IPS DF 4.7 (cell line): ENCODE measurements at regions not wholly inside any gene's neighbourhood (a gene's known extent, or its start where the extent isn't known, plus 50 kb on each side); places are given as distances from the start of the nearest gene placed in this dataset.
A peak's percentile ranks its signal among the peaks of the same experiment; 100 is the strongest.
"Not testable (repeated sequence)": the region's sequence is repeated elsewhere in the genome, so short reads cannot be mapped to it uniquely, and the experiment has no call there.

Source experiments
- DNase-seq: peaks from one replicate; pipeline ENCODE4 v3.0.0-alpha.2; 2013; ENCODE audit warnings: low spot score; ENCODE audit errors: extremely low read depth

DNA sequence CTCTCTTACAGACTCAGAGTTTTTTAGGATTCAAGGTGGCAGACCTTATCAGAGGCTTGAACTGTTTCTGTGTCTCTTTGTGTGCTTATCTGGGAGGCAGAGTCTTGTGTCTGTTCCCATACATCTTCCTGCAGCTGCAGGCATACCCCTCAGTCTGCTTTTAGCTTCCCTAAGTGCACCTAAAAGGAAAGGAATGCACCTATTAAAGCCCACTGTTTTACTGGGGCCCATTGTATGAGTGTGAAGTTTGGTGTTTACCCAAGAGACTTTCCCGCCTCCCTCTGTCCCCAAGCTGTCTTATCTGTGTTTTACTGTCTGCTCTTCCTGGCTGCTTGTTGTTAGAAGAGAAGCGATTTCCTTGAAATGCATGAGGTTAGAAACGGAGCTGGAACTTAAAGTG lies 1757.3 kb upstream of the PIK3C3 start:
- no peak for DNase-seq

DNA sequence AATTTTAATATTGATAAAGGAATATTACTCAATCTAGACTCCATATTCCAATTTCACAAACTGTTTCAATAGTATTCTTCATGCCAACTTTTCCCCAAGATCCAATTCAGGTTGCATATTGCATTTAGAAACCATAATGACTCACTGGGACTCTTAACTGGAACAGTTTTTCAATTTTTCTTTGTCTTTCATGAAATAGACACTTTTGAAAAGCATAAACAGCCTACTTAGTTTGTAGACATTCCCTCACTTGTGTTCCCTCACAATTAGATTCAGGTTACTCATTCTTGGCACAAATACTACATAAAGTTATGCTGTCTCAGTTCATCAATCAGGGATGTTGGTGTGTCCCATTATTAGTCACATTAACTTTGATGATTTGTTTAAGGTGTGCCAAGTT lies 1768.4 kb upstream of the PIK3C3 start:
- DNase-seq = no peak

DNA sequence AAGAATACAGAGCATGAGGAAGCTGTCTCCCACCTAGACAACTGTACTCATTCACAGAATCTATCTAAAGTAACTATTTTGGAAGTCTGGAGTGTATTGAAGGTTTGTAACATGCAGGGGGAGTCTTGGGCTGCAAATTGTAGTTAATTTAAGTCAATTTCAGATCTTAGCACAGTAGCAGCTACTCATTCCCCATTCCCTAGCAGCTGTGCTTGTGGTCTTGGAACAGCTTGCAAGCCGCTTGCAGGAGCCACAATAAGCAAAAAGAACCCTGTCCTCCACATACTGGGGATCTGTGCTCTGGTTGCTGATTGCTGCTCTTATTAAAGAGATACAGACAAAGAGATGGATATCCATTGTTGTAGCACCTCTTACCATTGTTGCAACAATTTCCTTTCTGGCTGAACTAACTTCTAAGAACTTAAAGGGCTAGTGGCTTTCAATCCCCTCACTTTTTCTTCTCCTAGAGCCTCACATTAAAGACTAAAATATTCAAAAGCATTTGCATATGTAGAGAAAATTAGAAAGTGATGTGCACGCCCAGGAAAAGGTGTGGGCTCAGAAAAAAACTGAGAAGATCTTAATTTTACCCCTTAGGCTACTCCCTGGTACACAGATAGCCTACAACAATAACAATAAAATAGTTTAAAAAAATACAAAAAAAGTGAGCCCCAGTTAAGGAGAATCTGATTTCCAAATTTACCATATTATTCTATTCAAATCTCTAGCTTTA lies 1775.1 kb upstream of the PIK3C3 start:
- DNase-seq = no peak

DNA sequence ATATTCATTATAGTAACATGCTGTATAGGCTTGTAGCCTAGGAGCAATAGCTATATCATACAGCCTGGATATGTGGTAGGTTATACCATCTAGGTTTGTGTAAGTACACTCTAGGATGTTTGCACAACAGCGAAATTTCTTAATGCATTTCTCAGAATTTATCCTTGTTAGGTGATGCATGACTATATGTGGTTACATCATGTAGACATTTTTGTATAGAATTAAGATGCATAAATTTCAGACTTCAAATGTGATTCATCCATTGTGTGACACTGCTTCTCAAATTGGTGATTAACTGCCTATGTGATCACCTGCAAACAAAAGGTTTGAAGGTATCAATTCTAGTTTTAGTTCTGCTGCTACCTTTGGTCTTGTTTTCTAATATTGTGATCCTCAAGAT lies 1787.0 kb upstream of the PIK3C3 start:
- DNase-seq = no peak

DNA sequence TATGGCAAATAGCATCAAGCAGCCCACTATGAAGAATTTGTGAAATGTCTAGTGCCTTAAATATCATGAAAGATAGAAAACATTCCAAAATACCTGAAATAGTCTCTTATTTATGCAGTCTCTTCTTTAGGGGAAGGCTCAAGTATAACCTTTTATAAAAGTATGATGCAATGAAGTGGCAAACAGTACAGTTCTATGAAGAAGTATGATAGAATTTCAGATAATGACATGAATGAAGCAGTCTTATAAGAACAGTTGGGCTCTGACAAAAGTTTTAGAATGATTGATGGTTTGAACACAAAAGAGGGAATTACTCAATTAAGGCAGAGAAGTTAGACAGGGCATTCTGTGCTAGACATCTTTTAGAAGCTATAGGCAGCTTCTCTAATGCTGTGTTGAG lies 1791.8 kb upstream of the PIK3C3 start:
- DNase-seq = no peak

DNA sequence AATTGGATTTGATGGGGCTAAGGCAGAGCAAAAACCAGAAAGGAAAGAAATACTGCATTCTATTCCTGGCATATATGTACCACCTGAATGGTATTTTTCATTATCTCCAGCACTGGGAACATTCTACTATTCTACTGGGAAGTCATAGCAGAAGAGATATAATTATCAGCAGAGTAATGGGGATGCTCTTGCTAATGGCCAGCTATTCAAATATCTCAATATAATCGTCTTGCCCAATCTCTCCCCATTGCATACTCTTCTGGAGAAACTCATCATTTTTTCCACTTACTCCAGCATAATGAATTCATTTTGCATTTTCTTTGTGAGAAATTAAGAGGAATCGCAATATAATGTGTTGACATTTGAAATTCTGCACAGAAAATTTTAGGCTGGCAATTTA lies 1794.7 kb upstream of the PIK3C3 start:
- DNase-seq = no peak

DNA sequence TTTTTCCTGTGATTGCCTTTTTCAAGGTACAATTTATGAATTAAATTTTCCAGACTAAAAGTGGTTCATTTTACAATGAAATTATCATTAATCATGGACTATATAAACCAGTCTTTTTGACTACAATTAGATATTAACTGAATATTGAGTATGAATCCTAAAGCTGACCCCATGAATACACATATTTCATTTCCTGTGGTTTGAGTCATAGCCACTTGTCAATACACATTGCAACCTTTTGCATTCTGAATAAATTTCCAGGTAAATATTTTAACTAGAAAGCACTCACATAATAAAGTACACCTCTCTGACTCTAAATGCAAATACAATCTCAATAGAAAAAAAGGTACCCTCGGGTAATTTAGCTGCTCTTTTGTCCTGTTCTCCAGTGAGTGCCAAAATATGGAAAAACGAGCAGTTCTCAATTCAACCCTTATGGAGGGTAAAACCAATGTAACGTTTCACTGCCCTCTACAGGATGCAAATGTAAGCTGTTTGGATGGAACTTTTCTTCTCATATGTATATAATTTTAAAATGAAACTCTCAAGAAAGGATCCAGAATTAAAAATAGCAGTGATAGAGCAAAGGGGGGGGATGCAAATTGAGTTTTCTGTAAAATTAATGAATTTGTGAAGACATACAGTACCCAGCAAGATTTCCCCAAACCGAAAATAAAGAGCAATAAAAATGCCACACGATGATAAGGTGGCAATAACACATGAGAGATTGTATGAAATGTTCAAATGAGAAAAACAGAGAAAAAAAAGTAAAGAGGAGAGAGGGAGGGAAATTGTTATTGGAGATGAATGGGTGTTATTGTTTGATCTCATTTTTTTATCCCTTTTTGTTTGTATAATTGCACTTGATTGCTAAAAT lies 1795.7 kb upstream of the PIK3C3 start:
- DNase-seq = peak; percentile 11

DNA sequence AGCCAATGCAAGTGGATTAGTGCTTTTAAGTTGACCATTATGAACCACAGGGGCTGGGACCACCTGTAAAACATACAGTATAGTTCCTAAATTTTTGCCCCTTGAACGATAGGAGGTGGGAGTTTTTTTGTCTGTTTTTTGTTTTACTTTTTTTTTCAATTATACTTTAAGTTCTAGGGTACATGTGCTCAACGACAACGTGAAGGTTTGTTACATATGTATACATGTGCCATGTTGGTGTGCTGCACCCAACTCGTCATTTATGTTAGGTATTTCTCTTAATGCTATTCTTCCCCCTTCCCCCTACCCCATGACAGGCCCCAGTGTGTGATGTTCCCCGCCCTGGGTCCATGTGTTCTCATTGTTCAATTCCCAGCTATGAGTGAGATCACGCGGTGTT lies 1797.9 kb upstream of the PIK3C3 start:
- no peak for DNase-seq

DNA sequence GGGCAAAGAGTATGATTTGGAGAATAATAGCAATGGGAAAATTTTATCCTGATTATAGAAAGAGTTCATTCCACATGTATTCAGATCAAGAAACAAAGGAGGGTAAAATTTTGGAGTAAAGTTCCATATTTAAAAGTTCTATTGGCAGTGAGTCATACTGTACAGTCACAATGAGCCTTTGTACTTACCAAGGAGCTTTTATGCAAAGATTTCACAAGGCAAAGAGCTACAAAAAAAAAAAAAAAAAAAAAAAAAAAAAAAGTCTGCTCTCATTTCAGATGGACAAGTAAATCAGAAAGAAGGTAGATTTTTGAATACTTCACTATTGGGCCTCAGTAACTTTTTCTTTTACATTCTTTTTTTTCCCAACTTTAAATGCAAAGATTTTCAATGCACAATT lies 1802.2 kb upstream of the PIK3C3 start:
- DNase-seq = no peak

DNA sequence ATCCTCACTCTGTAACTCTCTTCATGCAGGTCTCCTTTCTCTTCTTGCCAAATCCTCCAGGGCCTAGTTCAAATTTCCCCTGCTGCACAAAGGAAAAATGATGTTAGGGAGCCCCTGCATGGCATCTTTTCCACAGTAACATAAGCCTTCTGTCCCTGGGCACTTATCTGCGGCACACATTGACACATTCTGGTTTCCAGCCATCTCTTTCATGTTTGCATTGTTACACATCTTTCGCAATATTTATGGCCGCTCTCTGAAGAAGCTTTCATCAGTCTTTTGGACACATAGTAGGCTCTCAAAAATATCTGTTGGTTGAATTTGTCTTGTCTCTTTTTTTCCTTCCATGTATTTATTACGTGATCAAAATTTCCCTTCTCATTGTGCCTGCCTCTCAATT lies 1806.1 kb upstream of the PIK3C3 start:
- DNase-seq = no peak

DNA sequence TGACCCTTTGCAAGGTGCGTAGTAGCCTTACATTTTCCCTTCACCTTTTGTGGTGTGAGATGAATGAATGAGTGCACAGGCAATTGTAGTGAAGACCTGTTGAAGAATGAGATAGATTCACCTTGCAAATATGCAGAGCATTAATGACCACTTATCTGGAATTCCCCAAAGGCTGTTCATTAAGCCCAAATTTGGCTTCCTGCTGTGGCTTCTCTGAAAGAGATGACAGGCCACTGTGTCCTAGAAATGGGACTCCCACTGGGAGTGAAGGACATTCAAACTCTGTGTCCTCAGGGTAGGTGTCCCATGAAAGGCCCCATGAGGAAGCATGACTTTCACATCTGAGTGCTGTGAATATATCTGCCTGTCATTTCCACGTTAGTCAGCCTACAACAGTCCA lies 1821.8 kb upstream of the PIK3C3 start:
- no peak for DNase-seq

DNA sequence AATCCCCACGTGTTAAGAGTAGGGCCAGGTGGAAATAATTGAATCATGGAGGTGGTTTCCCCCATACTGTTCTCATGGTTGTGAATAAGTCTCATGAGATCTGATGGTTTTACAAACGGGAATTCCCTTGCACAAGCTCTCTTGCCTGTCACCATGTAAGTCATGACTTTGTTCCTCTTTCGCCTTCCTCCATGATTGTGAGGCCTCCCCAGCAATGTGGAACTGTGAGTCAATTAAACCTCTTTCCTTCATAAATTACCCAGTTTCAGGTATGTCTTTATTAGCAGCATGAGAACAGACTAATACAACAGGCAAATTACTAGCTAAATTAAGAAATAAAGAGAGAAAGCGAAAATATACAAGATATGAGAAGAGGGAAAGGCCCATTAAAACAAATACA lies 1822.6 kb upstream of the PIK3C3 start:
- not testable (repeated sequence) for DNase-seq

DNA sequence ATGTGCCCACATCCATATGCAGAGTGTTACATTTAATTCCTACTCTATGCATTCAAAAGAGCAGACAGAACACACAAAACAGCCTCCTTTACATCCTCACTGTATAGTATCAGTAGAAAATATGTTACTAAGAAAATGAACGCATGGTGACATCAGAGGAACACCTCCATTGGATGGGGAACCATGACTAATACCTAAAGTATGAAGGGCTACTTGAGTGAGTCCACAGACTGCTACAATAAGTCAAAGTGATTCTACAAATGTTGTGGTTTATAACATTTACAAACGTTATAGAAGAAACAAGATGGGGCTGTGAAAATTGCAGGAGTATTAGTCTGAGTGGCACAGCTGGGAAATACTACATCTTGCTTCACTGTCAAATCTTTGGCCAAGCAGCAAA lies 1830.9 kb upstream of the PIK3C3 start:
- DNase-seq = no peak

DNA sequence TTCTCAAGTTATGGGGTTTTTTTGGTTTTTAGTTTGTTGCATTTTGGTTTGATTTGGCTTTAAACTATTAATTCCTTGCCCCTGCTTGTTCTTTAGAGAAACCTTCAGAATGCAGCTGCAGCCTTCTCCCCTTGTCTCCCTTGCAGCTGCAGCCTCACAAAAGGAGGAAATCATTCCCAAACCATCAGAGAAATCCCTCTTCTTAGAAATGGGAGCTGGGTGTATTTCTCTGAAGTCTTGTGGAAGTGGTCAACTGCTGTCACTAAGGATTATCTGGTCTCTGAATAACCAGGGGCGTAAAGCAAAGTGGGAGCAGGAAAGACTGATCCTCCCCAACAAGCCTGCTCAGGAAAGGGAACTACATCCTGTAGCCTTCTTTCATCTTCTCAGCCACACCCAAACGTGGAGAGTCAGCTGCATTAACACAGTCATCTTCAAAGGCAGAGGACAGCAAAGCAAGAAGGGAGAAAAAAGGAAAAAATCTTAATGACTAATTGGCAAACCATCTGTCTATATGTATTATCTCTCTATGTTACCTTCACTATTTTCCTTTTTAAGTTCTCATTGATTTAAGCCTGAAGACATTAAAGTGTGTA lies 1834.1 kb upstream of the PIK3C3 start:
- DNase-seq = no peak

DNA sequence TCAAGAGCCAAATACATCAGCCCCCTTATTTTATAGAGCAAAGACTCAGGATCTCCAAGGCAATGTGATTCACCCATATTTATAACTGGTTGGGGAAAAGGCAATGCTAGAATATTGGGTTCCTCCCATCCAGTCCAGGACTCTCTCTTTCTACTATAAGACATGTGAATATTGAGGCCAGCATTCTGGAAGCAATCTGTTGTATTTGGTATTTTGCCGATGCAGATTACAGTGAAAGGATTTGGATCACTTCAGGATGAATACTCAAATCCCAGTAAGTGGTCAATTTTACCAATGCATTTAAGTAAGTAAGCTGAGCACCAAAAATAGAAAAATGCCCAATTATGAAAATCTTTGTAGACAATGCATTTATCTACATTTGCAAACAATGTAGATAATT lies 1834.7 kb upstream of the PIK3C3 start:
- DNase-seq = no peak

DNA sequence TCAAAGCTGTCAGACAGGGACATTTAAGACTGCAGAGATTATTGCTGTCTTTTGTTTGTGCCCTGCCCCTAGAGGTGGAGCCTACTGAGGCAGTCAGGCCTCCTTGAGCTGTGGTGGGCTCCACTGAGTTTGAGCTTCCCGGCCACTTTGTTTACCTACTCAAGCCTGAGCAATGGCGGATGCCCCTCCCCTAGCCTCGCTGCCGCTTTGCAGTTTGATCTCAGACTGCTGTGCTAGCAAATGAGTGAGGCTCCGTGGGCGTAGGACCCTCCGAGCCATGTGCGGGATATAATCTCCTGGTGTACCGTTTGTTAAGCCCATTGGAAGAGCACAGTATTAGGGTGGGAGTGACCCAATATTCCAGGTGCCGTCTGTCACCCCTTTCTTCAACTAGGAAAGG lies 1835.5 kb upstream of the PIK3C3 start:
- not testable (repeated sequence) for DNase-seq

DNA sequence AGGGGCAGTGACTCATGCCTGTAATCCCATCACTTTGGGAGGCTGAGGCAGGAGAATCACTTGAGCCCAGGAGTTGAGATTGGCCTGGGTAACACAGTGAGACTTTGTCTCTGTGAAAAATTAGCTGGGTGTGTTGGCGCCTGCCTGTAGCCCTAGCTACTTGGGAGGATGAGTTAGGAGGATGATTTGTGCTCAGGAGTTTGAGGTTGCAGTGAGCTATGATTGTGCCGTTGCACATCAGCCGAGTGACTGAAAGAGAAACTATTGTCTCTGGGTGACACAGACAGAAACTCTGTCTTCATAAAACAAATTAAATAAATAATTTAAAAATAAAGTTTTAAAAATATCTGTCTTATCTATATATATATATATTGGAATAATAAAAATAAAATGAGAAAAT lies 1844.6 kb upstream of the PIK3C3 start:
- DNase-seq = no peak

DNA sequence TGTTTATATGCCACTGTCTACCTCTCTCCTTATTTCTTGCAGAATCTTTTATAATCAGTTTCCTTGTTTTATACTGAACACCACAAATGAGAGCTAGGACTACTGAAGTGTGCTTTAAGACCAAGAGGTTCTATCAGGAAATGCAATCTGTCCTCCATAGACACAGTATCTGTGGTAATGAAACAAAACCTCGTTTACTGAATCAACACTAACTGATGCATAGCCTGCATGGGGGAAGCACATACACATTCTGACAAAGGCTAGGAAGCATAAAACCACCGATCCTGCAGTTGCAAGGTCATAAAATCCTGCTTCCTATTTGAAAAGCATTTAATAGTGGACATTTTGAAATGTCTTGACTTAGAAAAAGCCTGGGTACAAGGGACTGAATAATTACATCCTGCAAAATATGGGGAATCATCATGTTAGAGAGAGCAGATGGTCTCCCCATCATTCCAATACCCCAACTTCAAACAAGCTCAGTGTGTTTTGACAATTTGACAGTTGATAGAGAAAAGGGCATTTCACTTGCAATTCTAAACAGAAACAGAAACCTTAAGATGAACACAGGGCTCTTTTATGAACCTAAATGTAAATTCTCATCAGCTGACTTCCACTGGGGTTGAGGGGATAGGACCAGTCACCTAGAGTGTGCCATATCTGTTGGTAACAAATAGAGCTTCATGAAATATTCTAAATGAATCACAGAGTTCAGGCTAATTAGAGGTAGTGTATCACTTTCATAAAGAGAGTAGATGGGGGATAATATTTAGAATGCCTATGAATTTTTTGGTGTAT lies 1845.6 kb upstream of the PIK3C3 start:
- no peak for DNase-seq

DNA sequence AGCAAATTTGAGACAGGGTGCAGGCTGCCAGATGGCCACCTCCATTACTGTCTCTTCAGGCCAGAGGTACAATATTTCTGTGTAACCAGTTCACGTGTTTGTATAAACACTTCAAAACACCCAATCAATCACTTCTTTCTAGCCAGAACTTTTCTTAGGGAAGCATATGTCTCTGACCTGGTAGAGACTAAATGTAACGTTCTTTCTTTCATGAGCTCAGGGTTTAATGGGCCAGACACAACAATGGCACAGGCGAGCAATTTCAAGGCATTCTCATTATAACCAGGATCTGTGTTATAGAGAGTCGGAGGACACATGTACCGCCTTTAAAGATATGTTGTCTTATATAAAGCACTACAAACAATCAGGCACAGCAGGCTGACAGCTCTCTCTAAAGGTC lies 1846.4 kb upstream of the PIK3C3 start:
- no peak for DNase-seq

DNA sequence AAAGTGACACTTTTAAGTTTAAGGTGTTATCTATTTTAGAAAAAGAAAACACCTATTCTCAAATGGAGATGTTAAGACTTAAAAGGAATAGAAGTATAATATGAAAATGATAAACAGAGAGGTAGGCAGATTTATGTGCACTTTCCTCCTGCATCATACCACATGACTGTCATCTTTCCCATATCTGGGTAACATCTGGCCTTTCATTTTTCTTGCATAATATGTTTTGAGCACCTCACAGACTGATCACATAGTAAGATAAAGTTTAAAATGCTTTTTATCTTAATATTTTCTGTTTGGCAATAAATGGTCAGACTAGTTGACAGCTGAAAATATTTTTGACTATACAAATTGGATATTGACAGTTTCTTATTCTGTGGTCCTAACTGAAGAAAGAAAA lies 1852.1 kb upstream of the PIK3C3 start:
- DNase-seq = no peak

DNA sequence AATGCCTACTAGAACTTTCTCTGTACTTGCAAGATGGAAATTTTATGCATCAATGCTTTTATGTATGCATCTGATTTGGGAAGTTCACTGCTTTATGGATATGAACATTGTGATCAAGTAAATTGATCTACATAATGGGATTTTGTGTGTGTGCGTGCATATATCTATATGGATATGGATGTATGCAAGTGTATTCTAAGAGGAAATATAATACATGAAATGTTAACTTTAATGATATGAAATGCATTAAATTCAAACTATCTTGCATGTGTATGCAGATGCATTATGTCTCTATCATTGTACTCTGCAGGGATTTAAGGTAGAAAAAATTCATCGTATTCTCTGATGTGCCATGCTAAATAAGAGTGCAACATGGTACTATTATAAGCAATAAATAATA lies 1855.4 kb upstream of the PIK3C3 start:
- DNase-seq = no peak

DNA sequence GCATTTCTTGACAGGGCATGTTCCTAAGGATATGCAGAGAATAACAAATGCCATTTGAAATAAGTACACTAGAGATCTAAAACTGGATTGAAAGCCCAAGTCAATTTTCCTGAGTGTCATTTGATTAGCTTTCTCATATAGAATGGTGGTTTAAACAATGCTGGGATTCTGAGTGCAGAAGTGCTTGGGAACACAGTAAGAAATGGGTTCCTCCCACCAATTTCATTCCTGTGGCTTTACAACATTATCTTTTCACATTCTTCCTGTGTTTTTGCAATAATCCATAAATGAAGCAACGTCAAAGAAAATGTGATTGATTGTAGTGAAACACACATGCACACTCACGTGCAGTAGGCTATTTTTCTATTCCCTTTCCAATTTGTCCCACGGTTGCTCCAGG lies 1858.4 kb upstream of the PIK3C3 start:
- DNase-seq = no peak
